HG03175 (cell line): ENCODE measurements at regions not wholly inside any gene's neighbourhood (a gene's known extent, or its start where the extent isn't known, plus 50 kb on each side); places are given as distances from the start of the nearest gene placed in this dataset.

Source experiments
- ATAC-seq: cut with Tn5 transposase; IDR thresholded peaks from one replicate; pipeline ENCODE4 v1.9.1; 2021; ENCODE audit warnings: mild to moderate bottlenecking, moderate library complexity; ENCODE audit not compliant: unreplicated experiment

- no peak for ATAC-seq
Measured at GRCh38 chr6:23396949-23397348, 729.1 kb upstream of the NRSN1 start.

GRCh38 chr6:23403460-23403859, 722.6 kb upstream of the NRSN1 start:
- ATAC-seq, result no peak

- ATAC-seq, result no peak
Measured at GRCh38 chr6:23409531-23409930, 716.5 kb upstream of the NRSN1 start.

- ATAC-seq, result no peak
Measured at GRCh38 chr6:23410439-23410838, 715.6 kb upstream of the NRSN1 start.

- no peak for ATAC-seq
Measured at GRCh38 chr6:23412770-23413169, 713.2 kb upstream of the NRSN1 start.

GRCh38 chr6:23413327-23414050, 712.5 kb upstream of the NRSN1 start:
- no peak for ATAC-seq

GRCh38 chr6:23414051-23414445, 712.0 kb upstream of the NRSN1 start:
- ATAC-seq, result peak; percentile 47

GRCh38 chr6:23414922-23415321, 711.1 kb upstream of the NRSN1 start:
- no peak for ATAC-seq

- ATAC-seq, result no peak
Measured at GRCh38 chr6:23415819-23416427, 710.1 kb upstream of the NRSN1 start.

- no peak for ATAC-seq
Measured at GRCh38 chr6:23417133-23417532, 708.9 kb upstream of the NRSN1 start.

- ATAC-seq, result no peak
Measured at GRCh38 chr6:23418095-23418494, 707.9 kb upstream of the NRSN1 start.

GRCh38 chr6:23419046-23419445, 707.0 kb upstream of the NRSN1 start:
- no peak for ATAC-seq

GRCh38 chr6:23420659-23421350, 705.2 kb upstream of the NRSN1 start:
- ATAC-seq, result no peak

GRCh38 chr6:23424584-23424983, 701.4 kb upstream of the NRSN1 start:
- ATAC-seq, result no peak

GRCh38 chr6:23435126-23435525, 690.9 kb upstream of the NRSN1 start:
- no peak for ATAC-seq

- ATAC-seq, result no peak
Measured at GRCh38 chr6:23435798-23436197, 690.2 kb upstream of the NRSN1 start.

- ATAC-seq, result no peak
Measured at GRCh38 chr6:23441808-23442461, 684.1 kb upstream of the NRSN1 start.

GRCh38 chr6:23445157-23445710, 680.8 kb upstream of the NRSN1 start:
- no peak for ATAC-seq

GRCh38 chr6:23446469-23446967, 679.5 kb upstream of the NRSN1 start:
- ATAC-seq, result no peak

GRCh38 chr6:23447731-23448130, 678.3 kb upstream of the NRSN1 start:
- no peak for ATAC-seq

GRCh38 chr6:23448281-23448680, 677.7 kb upstream of the NRSN1 start:
- no peak for ATAC-seq
